ENCODE measurements at regions not wholly inside any gene's neighbourhood (a gene's known extent, or its start where the extent isn't known, plus 50 kb on each side); places are given as distances from the start of the nearest gene placed in this dataset.

DNA sequence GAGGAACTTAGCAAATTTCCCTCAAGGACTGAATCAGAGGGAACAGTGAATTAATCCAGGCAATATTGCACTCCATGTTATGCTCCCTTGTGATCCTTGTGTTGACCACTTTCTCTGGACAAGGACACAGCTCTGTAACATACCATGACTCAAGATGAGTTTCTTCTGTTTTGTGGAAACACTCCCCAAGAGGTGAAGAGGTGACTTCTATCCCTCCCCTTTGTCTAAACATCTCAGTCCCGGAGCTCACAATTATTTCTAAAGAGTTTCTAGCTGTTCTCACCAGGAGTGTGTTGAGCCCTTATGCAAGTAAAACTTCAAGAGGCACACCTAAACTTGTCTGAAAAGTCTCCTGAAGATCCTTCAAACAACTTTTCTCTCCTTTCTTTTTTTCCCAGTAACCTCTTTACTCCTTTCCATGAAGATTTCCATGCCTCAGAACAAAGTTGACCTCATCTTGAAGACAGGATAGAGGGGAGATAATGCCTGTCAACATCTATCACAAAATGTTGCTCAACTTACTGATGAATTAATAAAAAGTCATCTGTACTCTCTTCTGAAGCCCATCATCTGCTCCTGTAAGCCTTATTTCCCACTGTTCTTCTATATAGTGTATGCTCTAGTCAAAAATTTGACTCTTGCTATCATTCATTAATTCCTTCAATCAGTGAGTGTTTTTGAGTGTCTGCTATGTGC is 429.1 kb downstream of the SPRY1 start:
- TF ChIP-seq, protein P1, sequence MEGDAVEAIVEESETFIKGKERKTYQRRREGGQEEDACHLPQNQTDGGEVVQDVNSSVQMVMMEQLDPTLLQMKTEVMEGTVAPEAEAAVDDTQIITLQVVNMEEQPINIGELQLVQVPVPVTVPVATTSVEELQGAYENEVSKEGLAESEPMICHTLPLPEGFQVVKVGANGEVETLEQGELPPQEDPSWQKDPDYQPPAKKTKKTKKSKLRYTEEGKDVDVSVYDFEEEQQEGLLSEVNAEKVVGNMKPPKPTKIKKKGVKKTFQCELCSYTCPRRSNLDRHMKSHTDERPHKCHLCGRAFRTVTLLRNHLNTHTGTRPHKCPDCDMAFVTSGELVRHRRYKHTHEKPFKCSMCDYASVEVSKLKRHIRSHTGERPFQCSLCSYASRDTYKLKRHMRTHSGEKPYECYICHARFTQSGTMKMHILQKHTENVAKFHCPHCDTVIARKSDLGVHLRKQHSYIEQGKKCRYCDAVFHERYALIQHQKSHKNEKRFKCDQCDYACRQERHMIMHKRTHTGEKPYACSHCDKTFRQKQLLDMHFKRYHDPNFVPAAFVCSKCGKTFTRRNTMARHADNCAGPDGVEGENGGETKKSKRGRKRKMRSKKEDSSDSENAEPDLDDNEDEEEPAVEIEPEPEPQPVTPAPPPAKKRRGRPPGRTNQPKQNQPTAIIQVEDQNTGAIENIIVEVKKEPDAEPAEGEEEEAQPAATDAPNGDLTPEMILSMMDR (IDR thresholded peaks at IDR 0.05), result no peak
- TF ChIP-seq POLR2A (IDR thresholded peaks at IDR 0.05), result no peak
